IMR-90 (cell line): ENCODE measurements at regions not wholly inside any gene's neighbourhood (a gene's known extent, or its start where the extent isn't known, plus 50 kb on each side); places are given as distances from the start of the nearest gene placed in this dataset.

Experiments
- ATAC-seq: fragments of 200-7000 bp; cut with Tn5 transposase; 2 replicates; pipeline ENCODE4 v1.9.1; 2020; ENCODE audit warnings: low read depth, mild to moderate bottlenecking, moderate library complexity
- BruUV-seq: library from RNA; stranded (reverse); fragments of 400-500 nt; replicated peaks from 2 replicates; lab custom pipeline; 2021; lab: Mats Ljungman, UMichigan
- CTCF ChIA-PET: fragments of 300-600 bp; formaldehyde crosslinking; extraction: SDS; loops from one replicate; lab custom pipeline; 2021; ENCODE audit warnings: antibody characterized with exemption; lab: Yijun Ruan, JAX
- POLR2A ChIA-PET: fragments of 300-600 bp; sonication (Branson Sonifier 250); formaldehyde crosslinking; loops from one replicate; lab custom pipeline; 2022; ENCODE audit warnings: antibody characterized with exemption; ENCODE audit not compliant: unreplicated experiment; lab: Charles Lee
- DNase-seq: peaks from one replicate; pipeline ENCODE4 v3.0.0; 2013
- H2AFZ ChIP-seq: replicated peaks from 2 replicates; pipeline ENCODE3; 2013; ENCODE audit warnings: low read length, mild to moderate bottlenecking; ENCODE audit not compliant: poor library complexity
- H2AK5ac ChIP-seq: 2 replicates; pipeline ENCODE4 v1.6.1; 2013; ENCODE audit warnings: low read depth, low read length, inconsistent platforms
- H2AK9ac ChIP-seq: replicated peaks from 2 replicates; pipeline ENCODE3; 2013; ENCODE audit warnings: mild to moderate bottlenecking, low read depth, low read length, moderate library complexity; ENCODE audit not compliant: poor library complexity
- H2BK120ac ChIP-seq: 2 replicates; pipeline ENCODE4 v1.6.1; 2013; ENCODE audit warnings: low read depth, low read length, inconsistent platforms
- H2BK15ac ChIP-seq: 3 replicates; pipeline ENCODE4 v1.6.1; 2013; ENCODE audit warnings: low read depth, low read length, inconsistent platforms
- H2BK20ac ChIP-seq: 2 replicates; pipeline ENCODE4 v1.6.1; 2013; ENCODE audit warnings: low read depth, mild to moderate bottlenecking, inconsistent platforms, low read length, moderate library complexity
- H2BK5ac ChIP-seq: 2 replicates; pipeline ENCODE4 v1.6.1; 2013; ENCODE audit warnings: mild to moderate bottlenecking, low read depth, low read length, inconsistent platforms; ENCODE audit not compliant: poor library complexity, severe bottlenecking
- H3K14ac ChIP-seq: replicated peaks from 2 replicates; pipeline ENCODE4 v1.6.1; 2013; ENCODE audit warnings: low read depth, low read length, inconsistent platforms
- H3K18ac ChIP-seq: 2 replicates; pipeline ENCODE4 v1.6.1; 2013; ENCODE audit warnings: low read depth, low read length, control low read depth
- H3K23ac ChIP-seq: 2 replicates; pipeline ENCODE4 v1.6.1; 2013; ENCODE audit warnings: low read depth, low read length, inconsistent platforms
- H3K27ac ChIP-seq: 2 replicates; pipeline ENCODE4 v1.5.1; 2013; ENCODE audit warnings: mild to moderate bottlenecking, control low read depth, low read length; ENCODE audit not compliant: insufficient read depth
- H3K27me3 ChIP-seq: 2 replicates; pipeline ENCODE4 v1.6.1; 2013; ENCODE audit warnings: low read length; ENCODE audit not compliant: control insufficient read depth, insufficient read depth
- H3K36me3 ChIP-seq: 2 replicates; pipeline ENCODE4 v1.6.1; 2013; ENCODE audit warnings: low read length, mixed read lengths; ENCODE audit not compliant: control insufficient read depth, insufficient read depth
- H3K4ac ChIP-seq: 2 replicates; pipeline ENCODE4 v1.6.1; 2013; ENCODE audit warnings: low read depth, low read length, inconsistent platforms
- H3K4me1 ChIP-seq: 2 replicates; pipeline ENCODE4 v1.6.1; 2013; ENCODE audit warnings: low read length, mixed read lengths; ENCODE audit not compliant: control insufficient read depth, insufficient read depth
- H3K4me2 ChIP-seq: 2 replicates; pipeline ENCODE4 v1.6.1; 2013; ENCODE audit warnings: low read depth, mild to moderate bottlenecking, control low read depth, low read length, moderate library complexity
- H3K4me3 ChIP-seq: 2 replicates; pipeline ENCODE4 v1.5.1; 2013; ENCODE audit warnings: low read depth, mild to moderate bottlenecking, control low read depth, low read length, moderate library complexity; ENCODE audit not compliant: insufficient read depth
- H3K56ac ChIP-seq: 2 replicates; pipeline ENCODE4 v1.6.1; 2013; ENCODE audit warnings: low read length, inconsistent platforms; ENCODE audit not compliant: insufficient read depth; ENCODE audit errors: extremely low read depth
- H3K79me1 ChIP-seq, 2 experiments: 2 replicates each; pipeline ENCODE4 v1.6.1; 2013; ENCODE audit warnings: low read length in 2 of 2, inconsistent platforms in 1 of 2, low read depth in 1 of 2
- H3K9ac ChIP-seq: 2 replicates; pipeline ENCODE4 v1.6.1; 2013; ENCODE audit warnings: low read depth, low read length, control low read depth
- H3K9me1 ChIP-seq: 2 replicates; pipeline ENCODE4 v1.6.1; 2013; ENCODE audit warnings: low read length, inconsistent platforms; ENCODE audit not compliant: insufficient read depth
- H3K9me3 ChIP-seq: 2 replicates; pipeline ENCODE4 v1.6.1; 2013; ENCODE audit warnings: low read length; ENCODE audit not compliant: control insufficient read depth, insufficient read depth
- H4K20me1 ChIP-seq: 2 replicates; pipeline ENCODE4 v1.6.1; 2013; ENCODE audit warnings: low read length, inconsistent platforms; ENCODE audit not compliant: insufficient read depth
- H4K5ac ChIP-seq: 2 replicates; pipeline ENCODE4 v1.6.1; 2013; ENCODE audit warnings: mild to moderate bottlenecking, low read depth, low read length, control low read depth
- H4K8ac ChIP-seq, 2 experiments: 2 replicates each; pipeline ENCODE4 v1.6.1; 2013; ENCODE audit warnings: low read depth in 2 of 2, low read length in 2 of 2, control low read depth in 1 of 2, inconsistent platforms in 1 of 2
- H4K91ac ChIP-seq: 2 replicates; pipeline ENCODE4 v1.6.1; 2013; ENCODE audit warnings: low read depth, low read length, inconsistent platforms; ENCODE audit not compliant: insufficient read depth
- BHLHE40 ChIP-seq: fragments of 150-350 bp; IDR thresholded peaks from 2 replicates; pipeline ENCODE4 v1.6.1; 2016; ENCODE audit warnings: mild to moderate bottlenecking, low read depth, low read length
- CHD1 ChIP-seq: IDR thresholded peaks from 2 replicates; pipeline ENCODE4 v1.6.1; 2012; ENCODE audit warnings: low read depth, low read length, improper control_type of control experiment
- CTCF ChIP-seq: conservative IDR thresholded peaks from 2 replicates; pipeline ENCODE4 v1.5.1; 2012; ENCODE audit warnings: mild to moderate bottlenecking, low read depth, low read length, improper control_type of control experiment
- ELK1 ChIP-seq: fragments of 150-350 bp; IDR thresholded peaks from 2 replicates; pipeline ENCODE4 v1.6.1; 2016; ENCODE audit warnings: low read depth, mild to moderate bottlenecking, low read length, moderate library complexity, borderline replicate concordance
- MAFK ChIP-seq: IDR thresholded peaks from 2 replicates; pipeline ENCODE4 v1.6.1; 2012; ENCODE audit warnings: low read depth, low read length, improper control_type of control experiment
- POLR2A ChIP-seq: IDR thresholded peaks from 2 replicates; pipeline ENCODE4 v1.6.1; 2012; ENCODE audit warnings: mild to moderate bottlenecking, low read depth, low read length
- RAD21 ChIP-seq: IDR thresholded peaks from 2 replicates; pipeline ENCODE4 v1.6.1; 2012; ENCODE audit warnings: low read length, improper control_type of control experiment
- WGBS, 2 experiments: methylation state at CpG; one replicate each; pipeline versions ENCODE4 v1.1.5 to v1.1.7; 2013; ENCODE audit warnings: missing lambda C conversion rate in 2 of 2; ENCODE audit not compliant: insufficient read length in 1 of 2; ENCODE audit errors: extremely low coverage in 2 of 2; 5-methylcytosine and 5-hydroxymethylcytosine counted together
- dilution Hi-C: fragments of 300-500 bp; cut with HindIII; formaldehyde crosslinking; loops from one replicate; pipeline ENCODE4 v1.14.3; 2018; ENCODE audit warnings: low sequenced_read_pairs; ENCODE audit not compliant: unreplicated experiment
- in situ Hi-C: fragments of 300-500 bp; cut with MboI; formaldehyde crosslinking; loops from 3 replicates; pipeline ENCODE4 v1.14.3; 2019; ENCODE audit warnings: low sequenced_read_pairs, inconsistent platforms, mixed read lengths
- intact Hi-C: fragments of 100-400 bp; cut with micrococcal nuclease; formaldehyde crosslinking; loops from 2 replicates; pipeline ENCODE4 v1.10.0; 2022

- Histone ChIP-seq H3K56ac (no peak overlapping the region), H2BK20ac (no peak overlapping the region), H3K4me1 (peaks cover 2% of the 10 kb centered on the region; the same call in 1 of the 2 replicates), H4K5ac (no peak overlapping the region), H4K20me1 (no peaks in the 10 kb centered on the region), H3K79me1 (no peaks in the 10 kb centered on the region), H4K8ac (no peak overlapping the region), H3K9me3 (no peaks in the 10 kb centered on the region), H3K23ac (no peak overlapping the region), H3K4ac (no peak overlapping the region), H3K18ac (no peak overlapping the region), H2AK5ac (no peak overlapping the region), H2AFZ (no peak overlapping the region), H2BK120ac (no peak overlapping the region), H3K27ac (no peak overlapping the region), H2BK5ac (no peak overlapping the region), H4K91ac (no peak overlapping the region), H3K9ac (no peak overlapping the region), H3K9me1 (no peaks in the 10 kb centered on the region), H3K14ac (no peak overlapping the region), H2AK9ac (no peak overlapping the region), H3K27me3 (peaks cover 50% of the 10 kb centered on the region), H2BK15ac (no peak overlapping the region), H3K4me2 (no peak overlapping the region), H3K4me3 (no peak overlapping the region), H3K36me3 (no peaks in the 10 kb centered on the region)
- ChIA-PET CTCF (no interaction called here), POLR2A (no interaction called here)
- intact Hi-C loops (no loop called here), dilution Hi-C loops (no loop called here), in situ Hi-C loops (no loop called here)
- WGBS, 2 experiments = no CpG with 5 or more reads among the region's 5 CpGs
- BruUV-seq = no TSS peak
- no peak for DNase-seq
- no peak for ATAC-seq
- TF ChIP-seq POLR2A (no peak), RAD21 (no peak), ELK1 (no peak), MAFK (no peak), CHD1 (no peak), CTCF (no peak), BHLHE40 (no peak)
These were observed 50.7 kb upstream of the SHB start for GRCh38 chr9:38119560-38120236.
